Spleen (tissue), 11 donors: ENCODE measurements at regions not wholly inside any gene's neighbourhood (a gene's known extent, or its start where the extent isn't known, plus 50 kb on each side); places are given as distances from the start of the nearest gene placed in this dataset.

Experiments
- DNase-seq: peaks from one replicate; pipeline ENCODE4 v3.0.0-alpha.2; 2020
- H3K27ac ChIP-seq, 8 donors: fragments of 200-600 bp; sonication (generic) in 7 of 8; 1 replicate in 4 of 8; 2 replicates in 4 of 8; pipeline versions ENCODE4 v1.5.0 to v1.8.0; 2016 to 2021; ENCODE audit warnings: inconsistent platforms in 4 of 8, mild to moderate bottlenecking in 4 of 8, moderate library complexity in 1 of 8
- H3K27me3 ChIP-seq, 7 donors: fragments of 200-600 bp; sonication (generic) in 6 of 7; replicated peaks in 1 of 7; 1 replicate in 4 of 7; 2 replicates in 3 of 7; pipeline versions ENCODE4 v1.5.0 to v1.8.0; 2016 to 2021; ENCODE audit warnings: inconsistent platforms in 3 of 7, mild to moderate bottlenecking in 1 of 7
- H3K36me3 ChIP-seq, 6 donors: fragments of 200-600 bp; sonication (generic) in 5 of 6; 1 replicate in 4 of 6; 2 replicates in 2 of 6; pipeline versions ENCODE4 v1.5.0 to v1.8.0; 2016 to 2021; ENCODE audit warnings: inconsistent platforms in 2 of 6
- H3K4me1 ChIP-seq, 6 donors: fragments of 200-600 bp; sonication (generic) in 5 of 6; 1 replicate in 3 of 6; 2 replicates in 3 of 6; pipeline versions ENCODE4 v1.5.0 to v1.8.0; 2016 to 2021; ENCODE audit warnings: inconsistent platforms in 3 of 6
- H3K4me3 ChIP-seq, 8 donors: fragments of 200-600 bp; sonication (generic) in 7 of 8; 1 replicate in 4 of 8; 2 replicates in 4 of 8; pipeline versions ENCODE4 v1.5.0 to v1.8.0; 2016 to 2021; ENCODE audit warnings: inconsistent platforms in 4 of 8, mild to moderate bottlenecking in 4 of 8, moderate library complexity in 2 of 8
- H3K9me3 ChIP-seq, 8 donors: fragments of 200-600 bp; sonication (generic) in 7 of 8; 1 replicate in 4 of 8; 2 replicates in 4 of 8; pipeline versions ENCODE4 v1.5.0 to v1.8.0; 2016 to 2021; ENCODE audit warnings: inconsistent platforms in 4 of 8
- CTCF ChIP-seq, 11 experiments: fragments of 200-600 bp in 7 of 11; fragments of 450-650 bp in 4 of 11; sonication (generic) in 4 of 11; IDR thresholded peaks in 8 of 11; conservative IDR thresholded peaks in 3 of 11; 1 replicate in 7 of 11; 2 replicates in 4 of 11; pipeline versions ENCODE4 v1.4.0 to v1.8.0; 2016 to 2021; ENCODE audit warnings: antibody characterized with exemption in 11 of 11, inconsistent platforms in 4 of 11, mild to moderate bottlenecking in 1 of 11
- POLR2A ChIP-seq, 3 donors: fragments of 450-650 bp; IDR thresholded peaks; one replicate each; pipeline ENCODE4 v1.5.1; 2017; ENCODE audit warnings: antibody characterized with exemption in 3 of 3, mild to moderate bottlenecking in 1 of 3
- POLR2AphosphoS5 ChIP-seq, 3 donors: sonication (generic); formaldehyde crosslinking; IDR thresholded peaks; one replicate each; pipeline ENCODE4 v1.5.1; 2017; ENCODE audit warnings: antibody characterized with exemption in 3 of 3
- WGBS, 5 donors: extraction: QIAGEN DNeasy Blood & Tissue Kit in 3 of 5; methylation state at CpG; one replicate each; pipeline versions ENCODE4 v1.1.5 to v1.1.7; 2013 to 2018; 5-methylcytosine and 5-hydroxymethylcytosine counted together
- intact Hi-C: fragments of 100-400 bp; cut with DNase I; formaldehyde crosslinking; loops from one replicate; pipeline ENCODE4 v1.15.0; 2023; ENCODE audit warnings: low total_unique reads
- donor health status: healthy with polysubstance abuse.
- donor health status: DM: no; HTN: no; CAD: no; lungs with moderate emphysema.
- donor health status: DM: no; HTN: no; CAD: no.
- donor health status: Bipolar disorder and iron deficiency.
- donor health status: healthy.
- donor health status: DM: no; HTN: no; CAD: no.
- donor health status: DM: yes; HTN: yes; CAD: no.

GRCh38 chr9:76557674-76558225, 98.8 kb downstream of the GCNT1 start:
- H3K4me1 ChIP-seq = peaks cover 0 to 47% (median 20%) of the 10 kb centered on the region in 6 donors
- WGBS, 5 donors = 84 to 92% (median 88%) methylated on average over 1 of the region's 1 CpG

GRCh38 chr9:76558465-76558864, 99.5 kb downstream of the GCNT1 start:
- no peak for TF ChIP-seq POLR2AphosphoS5 (IDR thresholded peaks at IDR 0.05)
- TF ChIP-seq POLR2A (IDR thresholded peaks at IDR 0.05) = no peak
- TF ChIP-seq CTCF (IDR thresholded peaks at IDR 0.05 in 8 of 11, conservative IDR thresholded peaks at IDR 0.05 in 3 of 11) = no peak
- Histone ChIP-seq H3K4me1 (peaks cover 0 to 54% (median 26%) of the 10 kb centered on the region in 6 donors), H3K27ac (peak overlapping the region in 2 of 8 donors; percentile 16 to 37), H3K4me3 (no peak overlapping the region), H3K9me3 (peaks cover 0 to 4% (median 0%) of the 10 kb centered on the region in 8 donors), H3K36me3 (no peaks in the 10 kb centered on the region), H3K27me3 (no peaks in the 10 kb centered on the region)
- intact Hi-C loops = no loop called here
- 34 to 71% (median 45%) methylated on average over 1 of the region's 1 CpG for WGBS, 5 donors
- DNase-seq = no peak

More at GRCh38 chr9:76557674-76558225, 98.8 kb downstream of the GCNT1 start:
- Histone ChIP-seq H3K27me3 (no peaks in the 10 kb centered on the region), H3K9me3 (peaks cover 0 to 4% (median 0%) of the 10 kb centered on the region in 8 donors), H3K27ac (no peak overlapping the region), H3K36me3 (no peaks in the 10 kb centered on the region), H3K4me3 (no peak overlapping the region)
- TF ChIP-seq CTCF (IDR thresholded peaks at IDR 0.05 in 8 of 11, conservative IDR thresholded peaks at IDR 0.05 in 3 of 11) = no peak
- TF ChIP-seq POLR2AphosphoS5 (IDR thresholded peaks at IDR 0.05) = no peak
- no peak for TF ChIP-seq POLR2A (IDR thresholded peaks at IDR 0.05)
- DNase-seq = no peak
- intact Hi-C loops = no loop called here

- intact Hi-C loops = no loop called here
- Histone ChIP-seq H3K4me1 (peaks cover 0 to 59% (median 26%) of the 10 kb centered on the region in 6 donors), H3K4me3 (no peak overlapping the region), H3K27me3 (no peaks in the 10 kb centered on the region), H3K27ac (peak overlapping the region in 2 of 8 donors; percentile 8 to 16), H3K36me3 (no peaks in the 10 kb centered on the region), H3K9me3 (peaks cover 0 to 4% (median 0%) of the 10 kb centered on the region in 8 donors)
- no peak for DNase-seq
- TF ChIP-seq POLR2AphosphoS5 (IDR thresholded peaks at IDR 0.05) (no peak), CTCF (IDR thresholded peaks at IDR 0.05 in 8 of 11, conservative IDR thresholded peaks at IDR 0.05 in 3 of 11) (no peak)
Measured at GRCh38 chr9:76559286-76559685, 100.3 kb downstream of the GCNT1 start.

GRCh38 chr9:76560481-76560922, 101.5 kb downstream of the GCNT1 start:
- DNase-seq = no peak
- Histone ChIP-seq H3K9me3 (peaks cover 0 to 4% (median 0%) of the 10 kb centered on the region in 8 donors), H3K4me3 (no peak overlapping the region), H3K36me3 (no peaks in the 10 kb centered on the region), H3K27me3 (no peaks in the 10 kb centered on the region), H3K4me1 (peaks cover 0 to 65% (median 26%) of the 10 kb centered on the region in 6 donors), H3K27ac (peak overlapping the region in 2 of 8 donors; percentile 50 to 78)
- WGBS, 5 donors = 68 to 83% (median 76%) methylated on average over 4 of the region's 4 CpGs
- intact Hi-C loops = no loop called here
- TF ChIP-seq CTCF (IDR thresholded peaks at IDR 0.05 in 8 of 11, conservative IDR thresholded peaks at IDR 0.05 in 3 of 11) (no peak), POLR2AphosphoS5 (IDR thresholded peaks at IDR 0.05) (no peak), POLR2A (IDR thresholded peaks at IDR 0.05) (no peak)
